GM12878 (cell line): ENCODE measurements at regions not wholly inside any gene's neighbourhood (a gene's known extent, or its start where the extent isn't known, plus 50 kb on each side); places are given as distances from the start of the nearest gene placed in this dataset.

ENCODE experiments used
- ATAC-seq: fragments of 200-7000 bp; cut with Tn5 transposase; 3 replicates; pipeline ENCODE4 v1.9.1; 2020; ENCODE audit warnings: mild to moderate bottlenecking, moderate library complexity
- BruUV-seq: library from RNA; stranded (reverse); fragments of 400-500 nt; replicated peaks from 2 replicates; lab custom pipeline; 2021; lab: Mats Ljungman, UMichigan
- CTCF ChIA-PET: fragments of 300-600 bp; sonication (Branson Sonifier 250); formaldehyde crosslinking; extraction: SDS; loops from one replicate; lab custom pipeline; 2021; ENCODE audit warnings: inconsistent platforms; lab: Yijun Ruan, JAX
- POLR2A ChIA-PET: fragments of 350-600 bp; formaldehyde crosslinking; extraction: SDS; loops from one replicate; lab custom pipeline; 2021; ENCODE audit warnings: inconsistent platforms; lab: Charles Lee
- RAD21 ChIA-PET: fragments of 300-600 bp; sonication (Branson Sonifier 250); formaldehyde crosslinking; loops from one replicate; lab custom pipeline; 2023; ENCODE audit warnings: antibody characterized with exemption; ENCODE audit not compliant: unreplicated experiment; lab: Charles Lee
- SMC1A ChIA-PET: fragments of 300-600 bp; sonication (Branson Sonifier 250); formaldehyde crosslinking; loops from one replicate; lab custom pipeline; 2023; ENCODE audit not compliant: unreplicated experiment, uncharacterized antibody; lab: Charles Lee
- DNase-seq: peaks from one replicate; pipeline ENCODE4 v3.0.0-alpha.2; 2011; ENCODE audit warnings: low read depth, low spot score
- FAIRE-seq: peaks from 3 replicates; lab custom pipeline; 2011; peaks lifted over from hg19 to GRCh38; lab: Jason Lieb, UNC
- H2AFZ ChIP-seq: 2 replicates; pipeline ENCODE4 v1.6.0; 2011; ENCODE audit warnings: low read depth, low read length, control low read depth; ENCODE audit not compliant: control insufficient read depth
- H3K27ac ChIP-seq: 2 replicates; pipeline ENCODE4 v1.5.1; 2011; ENCODE audit warnings: control low read depth; ENCODE audit not compliant: control insufficient read depth, insufficient read depth
- H3K27me3 ChIP-seq, 2 experiments: replicated peaks in 1 of 2; 2 replicates each; pipeline versions ENCODE4 v1.6.0 to v1.6.1; 2011; ENCODE audit warnings: low read length in 1 of 2; ENCODE audit not compliant: control insufficient read depth in 2 of 2, insufficient read depth in 2 of 2
- H3K36me3 ChIP-seq, 2 experiments: 2 replicates each; pipeline ENCODE4 v1.5.1; 2011; ENCODE audit warnings: low read length in 1 of 2; ENCODE audit not compliant: control insufficient read depth in 2 of 2, insufficient read depth in 2 of 2
- H3K4me1 ChIP-seq: 2 replicates; pipeline ENCODE4 v1.6.1; 2011; ENCODE audit warnings: mild to moderate bottlenecking, low read length, moderate library complexity, mixed read lengths; ENCODE audit not compliant: control insufficient read depth, insufficient read depth
- H3K4me2 ChIP-seq: 2 replicates; pipeline ENCODE4 v1.6.0; 2011; ENCODE audit warnings: control low read depth; ENCODE audit not compliant: control insufficient read depth, insufficient read depth
- H3K4me3 ChIP-seq: fragments of 200-600 bp; sonication (generic); 2 replicates; pipeline ENCODE4 v1.5.1; 2016
- H3K79me2 ChIP-seq: 2 replicates; pipeline ENCODE4 v1.6.0; 2011; ENCODE audit warnings: low read length; ENCODE audit not compliant: control insufficient read depth, insufficient read depth
- H3K9ac ChIP-seq: 2 replicates; pipeline ENCODE4 v1.8.0; 2011; ENCODE audit warnings: low read length, control low read depth, mixed read lengths; ENCODE audit not compliant: control insufficient read depth, insufficient read depth
- H3K9me3 ChIP-seq: replicated peaks from 3 replicates; pipeline ENCODE4 v1.5.1; 2011; ENCODE audit warnings: mild to moderate bottlenecking, low read length; ENCODE audit not compliant: control insufficient read depth, insufficient read depth
- H4K20me1 ChIP-seq: 2 replicates; pipeline ENCODE4 v1.6.0; 2011; ENCODE audit not compliant: control insufficient read depth, insufficient read depth
- CHD1 ChIP-seq: IDR thresholded peaks from 2 replicates; pipeline ENCODE4 v1.6.1; 2012; ENCODE audit warnings: low read depth, low read length, improper control_type of control experiment
- EED ChIP-seq: sonication (generic); IDR thresholded peaks from 2 replicates; pipeline ENCODE4 v1.6.1; 2016; ENCODE audit warnings: antibody characterized with exemption, low read depth
- ETV6 ChIP-seq, 2 experiments: fragments of 450-650 bp in 1 of 2; IDR thresholded peaks in 1 of 2; conservative IDR thresholded peaks in 1 of 2; 2 replicates each; pipeline ENCODE4 v1.6.1; 2014; ENCODE audit warnings: antibody characterized with exemption in 1 of 2, borderline replicate concordance in 1 of 2, low read depth in 1 of 2, mild to moderate bottlenecking in 1 of 2, moderate library complexity in 1 of 2
- IKZF1 ChIP-seq: fragments of 450-650 bp; conservative IDR thresholded peaks from 2 replicates; pipeline ENCODE4 v1.6.1; 2017; ENCODE audit warnings: antibody characterized with exemption, mild to moderate bottlenecking
- KDM1A ChIP-seq: fragments of 200-600 bp; sonication (generic); IDR thresholded peaks from 2 replicates; pipeline ENCODE4 v1.6.1; 2016; ENCODE audit warnings: borderline replicate concordance
- MYC ChIP-seq: IDR thresholded peaks from 2 replicates; pipeline ENCODE4 v1.6.1; 2011; ENCODE audit warnings: mild to moderate bottlenecking, low read length, moderate library complexity, inconsistent platforms; ENCODE audit not compliant: insufficient read depth, insufficient replicate concordance, insufficient read length, severe bottlenecking
- PAX8 ChIP-seq: fragments of 450-650 bp; IDR thresholded peaks from 2 replicates; pipeline ENCODE4 v1.6.1; 2017; ENCODE audit warnings: mild to moderate bottlenecking, moderate library complexity
- PML ChIP-seq: IDR thresholded peaks from 2 replicates; pipeline ENCODE4 v1.6.1; 2012; ENCODE audit warnings: low read length, inconsistent platforms
- RBBP5 ChIP-seq: fragments of 200-600 bp; sonication (generic); conservative IDR thresholded peaks from 2 replicates; pipeline ENCODE4 v1.6.1; 2016
- ZBTB11 ChIP-seq: fragments of 450-650 bp; formaldehyde crosslinking; IDR thresholded peaks from 2 replicates; pipeline ENCODE4 v1.5.0; 2022; ENCODE audit warnings: mild to moderate bottlenecking, missing genetic modification characterization
- WGBS: methylation state at CpG from one replicate; pipeline ENCODE4 v1.1.6; 2016; ENCODE audit warnings: low lambda C conversion rate; ENCODE audit not compliant: insufficient replicate concordance, insufficient coverage; ENCODE audit errors: missing lambda C conversion rate; 5-methylcytosine and 5-hydroxymethylcytosine counted together
- in situ Hi-C: fragments of 300-500 bp; cut with MboI; formaldehyde crosslinking; loops from 9 replicates; pipeline ENCODE4 v1.14.3; 2018; ENCODE audit warnings: mixed read lengths
- intact Hi-C: fragments of 100-400 bp; cut with micrococcal nuclease; formaldehyde crosslinking; loops from one replicate; pipeline ENCODE4 v1.14.2; 2022; ENCODE audit not compliant: unreplicated experiment

- TF ChIP-seq ZBTB11 (CRISPR knock-in tag) (no peak), RBBP5 (no peak), CHD1 (no peak), PAX8 (no peak)
- TF ChIP-seq, all 136 proteins: peak for 0
Measured at GRCh38 chr11:133595998-133596590, 63.8 kb upstream of the OPCML start (continued).

GRCh38 chr11:133593036-133593435 lies 60.7 kb upstream of the OPCML start:
- in situ Hi-C loops = no loop called here
- Histone ChIP-seq H3K9ac (no peak overlapping the region), H3K4me2 (no peak overlapping the region), H3K36me3 (no peaks in the 10 kb centered on the region), H3K27me3 (no peaks in the 10 kb centered on the region), H2AFZ (no peak overlapping the region), H3K27ac (no peak overlapping the region)
- SMC1A ChIA-PET = no interaction called here
- WGBS = 12% methylated on average over 2 of the region's 2 CpGs
- RAD21 ChIA-PET = no interaction called here
- BruUV-seq = no TSS peak
- POLR2A ChIA-PET = no interaction called here
- FAIRE-seq (no peak), ATAC-seq (no peak)
- TF ChIP-seq MYC = no peak
- TF ChIP-seq ETV6 (conservative IDR thresholded peaks at IDR 0.05 in 1 of 2, IDR thresholded peaks at IDR 0.05 in 1 of 2; ENCODE audit: borderline replicate concordance in 1 of 2, low read depth in 1 of 2) = no peak
- no peak for TF ChIP-seq EED
- no peak for TF ChIP-seq IKZF1
- TF ChIP-seq PML = no peak
- TF ChIP-seq KDM1A = no peak
- TF ChIP-seq, all 136 proteins: peak for 0
- intact Hi-C loops = no loop called here
- CTCF ChIA-PET = no interaction called here
- Histone ChIP-seq H3K9me3 (no peaks in the 10 kb centered on the region; the same call in 2 of the 3 replicates), H3K79me2 (no peaks in the 10 kb centered on the region), H3K4me3 (no peak overlapping the region), H4K20me1 (no peaks in the 10 kb centered on the region), H3K4me1 (no peaks in the 10 kb centered on the region)
- no peak for DNase-seq
